ENCODE measurements at regions not wholly inside any gene's neighbourhood (a gene's known extent, or its start where the extent isn't known, plus 50 kb on each side); places are given as distances from the start of the nearest gene placed in this dataset.

DNA sequence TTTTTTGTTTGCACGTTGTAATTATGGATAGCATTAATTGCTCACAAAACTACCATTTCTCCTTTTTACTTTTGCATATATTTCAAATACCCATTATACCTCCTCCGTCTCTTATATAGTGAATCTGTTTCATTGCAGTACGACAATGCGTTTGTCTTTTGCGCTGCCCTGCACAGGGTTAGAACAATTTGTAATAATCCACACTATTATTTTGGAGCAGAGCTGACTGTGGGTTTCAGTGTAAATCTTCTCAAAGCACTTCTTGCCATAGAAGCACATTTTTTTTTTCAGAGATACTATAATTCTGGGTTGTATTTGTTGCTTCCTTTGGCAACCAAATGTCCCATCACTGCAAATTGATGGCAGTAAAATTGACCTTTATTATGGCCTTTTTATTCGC is 451.8 kb upstream of the STXBP6 start:
- no peaks in the 10 kb centered on the region for H3K27me3 ChIP-seq
- no peak for DNase-seq
- H3K4me3 ChIP-seq: no peak overlapping the region
- no peaks in the 10 kb centered on the region for H3K9me3 ChIP-seq
- intact Hi-C loops (cut with DNase I): no loop called here
- no peak overlapping the region for H3K27ac ChIP-seq
- WGBS, 3 donors: 73 to 87% (median 86%) methylated on average over 6 of the region's 6 CpGs
- TF ChIP-seq, protein P1, sequence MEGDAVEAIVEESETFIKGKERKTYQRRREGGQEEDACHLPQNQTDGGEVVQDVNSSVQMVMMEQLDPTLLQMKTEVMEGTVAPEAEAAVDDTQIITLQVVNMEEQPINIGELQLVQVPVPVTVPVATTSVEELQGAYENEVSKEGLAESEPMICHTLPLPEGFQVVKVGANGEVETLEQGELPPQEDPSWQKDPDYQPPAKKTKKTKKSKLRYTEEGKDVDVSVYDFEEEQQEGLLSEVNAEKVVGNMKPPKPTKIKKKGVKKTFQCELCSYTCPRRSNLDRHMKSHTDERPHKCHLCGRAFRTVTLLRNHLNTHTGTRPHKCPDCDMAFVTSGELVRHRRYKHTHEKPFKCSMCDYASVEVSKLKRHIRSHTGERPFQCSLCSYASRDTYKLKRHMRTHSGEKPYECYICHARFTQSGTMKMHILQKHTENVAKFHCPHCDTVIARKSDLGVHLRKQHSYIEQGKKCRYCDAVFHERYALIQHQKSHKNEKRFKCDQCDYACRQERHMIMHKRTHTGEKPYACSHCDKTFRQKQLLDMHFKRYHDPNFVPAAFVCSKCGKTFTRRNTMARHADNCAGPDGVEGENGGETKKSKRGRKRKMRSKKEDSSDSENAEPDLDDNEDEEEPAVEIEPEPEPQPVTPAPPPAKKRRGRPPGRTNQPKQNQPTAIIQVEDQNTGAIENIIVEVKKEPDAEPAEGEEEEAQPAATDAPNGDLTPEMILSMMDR (IDR thresholded peaks at IDR 0.05): no peak
- TF ChIP-seq POLR2A (IDR thresholded peaks at IDR 0.05) (no peak), EP300 (IDR thresholded peaks at IDR 0.05) (no peak)
- H3K4me1 ChIP-seq (ENCODE audit: insufficient read depth): no peaks in the 10 kb centered on the region
- no peaks in the 10 kb centered on the region for H3K36me3 ChIP-seq

DNA sequence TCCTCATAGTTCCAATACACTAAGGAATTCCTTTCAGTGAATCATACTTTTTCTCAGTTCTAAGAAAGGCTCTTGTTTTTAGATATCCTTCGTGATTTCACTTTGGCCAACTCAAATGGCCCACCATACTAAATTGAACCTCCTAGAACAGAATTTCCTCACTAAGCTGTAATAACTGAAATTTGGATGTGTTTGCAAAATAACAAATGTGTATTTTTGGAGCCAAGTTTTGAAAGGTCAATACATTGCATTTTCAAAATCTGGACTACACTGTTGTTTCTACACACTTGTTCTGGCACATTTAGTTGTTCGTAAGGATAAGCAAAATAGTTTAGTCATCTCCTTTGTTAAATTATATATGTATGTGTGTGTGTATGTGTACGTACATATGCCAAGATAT is 439.0 kb upstream of the STXBP6 start:
- H3K27ac ChIP-seq: no peak overlapping the region
- 61 to 68% (median 64%) methylated on average over 3 of the region's 3 CpGs for WGBS, 3 donors
- DNase-seq: no peak
- H3K4me1 ChIP-seq (ENCODE audit: insufficient read depth): no peaks in the 10 kb centered on the region
- TF ChIP-seq, protein P1 (IDR thresholded peaks at IDR 0.05): no peak
- no peak for TF ChIP-seq EP300 (IDR thresholded peaks at IDR 0.05)
- TF ChIP-seq POLR2A (IDR thresholded peaks at IDR 0.05): no peak
- intact Hi-C loops (cut with DNase I): no loop called here
- H3K4me3 ChIP-seq: no peak overlapping the region
- no peaks in the 10 kb centered on the region for H3K27me3 ChIP-seq
- H3K9me3 ChIP-seq: no peaks in the 10 kb centered on the region
- H3K36me3 ChIP-seq: no peaks in the 10 kb centered on the region

DNA sequence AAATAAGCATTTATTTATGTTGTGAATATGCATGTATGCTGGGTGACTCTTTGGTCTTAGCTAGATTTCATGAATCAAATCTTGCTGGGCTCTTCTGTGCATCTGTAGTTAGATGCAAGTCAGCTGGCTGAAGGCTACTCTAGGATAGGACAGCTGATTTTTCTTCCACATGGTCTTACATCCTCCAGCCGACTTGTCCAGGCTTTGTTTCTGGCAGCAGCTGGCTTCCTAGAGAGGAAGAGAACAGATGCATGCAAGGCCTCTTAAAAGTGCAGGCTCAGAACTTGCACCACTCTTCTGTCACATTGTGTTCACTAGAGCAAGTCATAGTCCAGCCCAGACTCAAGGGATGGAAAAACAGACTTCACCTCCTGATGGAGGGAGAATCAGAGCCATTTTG is 435.4 kb upstream of the STXBP6 start:
- intact Hi-C loops (cut with DNase I): no loop called here
- Histone ChIP-seq H3K9me3 (no peaks in the 10 kb centered on the region), H3K27me3 (no peaks in the 10 kb centered on the region), H3K27ac (no peak overlapping the region), H3K36me3 (no peaks in the 10 kb centered on the region), H3K4me1 (ENCODE audit: insufficient read depth) (no peaks in the 10 kb centered on the region), H3K4me3 (no peak overlapping the region)
- 5 to 22% (median 19%) methylated on average over 1 of the region's 1 CpG for WGBS, 3 donors
- TF ChIP-seq, protein P1 (IDR thresholded peaks at IDR 0.05): no peak
- TF ChIP-seq POLR2A (IDR thresholded peaks at IDR 0.05) (no peak), EP300 (IDR thresholded peaks at IDR 0.05) (no peak)
- DNase-seq: no peak

DNA sequence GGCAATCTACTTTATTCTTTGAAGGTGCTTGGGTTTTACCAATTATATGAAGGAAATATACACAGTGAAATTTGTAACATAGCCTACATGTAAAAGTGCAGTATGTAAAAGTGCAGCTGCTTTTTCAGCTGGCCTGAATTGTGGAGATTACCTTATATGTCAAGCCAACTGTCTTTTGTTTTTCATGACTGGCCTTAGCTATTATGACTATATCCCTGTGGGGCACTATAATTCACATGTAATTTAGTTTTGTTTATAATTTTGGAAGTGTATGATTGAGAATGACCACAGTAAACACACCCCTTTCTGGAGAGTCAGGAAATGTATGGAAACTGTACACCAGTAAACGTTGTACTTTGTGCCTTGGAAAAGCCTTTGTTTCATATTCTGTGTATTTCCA is 435.0 kb upstream of the STXBP6 start:
- 41 to 53% (median 53%) methylated on average over 1 of the region's 1 CpG for WGBS, 3 donors
- no peak overlapping the region for H3K4me3 ChIP-seq
- no peaks in the 10 kb centered on the region for H3K9me3 ChIP-seq
- intact Hi-C loops (cut with DNase I): no loop called here
- H3K36me3 ChIP-seq: no peaks in the 10 kb centered on the region
- H3K27ac ChIP-seq: no peak overlapping the region
- no peak for DNase-seq
- TF ChIP-seq, protein P1 (IDR thresholded peaks at IDR 0.05): no peak
- TF ChIP-seq POLR2A (IDR thresholded peaks at IDR 0.05) (no peak), EP300 (IDR thresholded peaks at IDR 0.05) (no peak)
- H3K27me3 ChIP-seq: no peaks in the 10 kb centered on the region
- H3K4me1 ChIP-seq (ENCODE audit: insufficient read depth): no peaks in the 10 kb centered on the region

DNA sequence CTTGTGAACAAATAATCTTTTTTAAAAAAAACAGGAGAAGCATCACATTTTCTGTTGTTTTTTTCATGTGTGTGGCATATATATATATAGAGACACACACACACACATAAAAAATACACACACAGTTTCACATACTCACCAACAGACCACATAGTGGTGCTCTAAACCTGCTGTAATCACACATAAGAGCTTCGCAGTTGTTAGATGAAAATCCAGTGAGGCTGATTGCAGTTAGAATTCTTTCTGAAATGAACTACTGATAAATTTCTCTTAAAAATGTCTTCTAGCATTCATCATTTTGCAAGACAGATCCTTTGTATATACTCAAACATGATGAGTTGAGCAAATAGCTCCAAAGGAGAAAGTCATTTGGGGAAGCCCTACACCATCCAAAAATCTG is 434.3 kb upstream of the STXBP6 start:
- DNase-seq: no peak
- Histone ChIP-seq H3K27me3 (no peaks in the 10 kb centered on the region), H3K36me3 (no peaks in the 10 kb centered on the region), H3K27ac (no peak overlapping the region), H3K4me1 (ENCODE audit: insufficient read depth) (no peaks in the 10 kb centered on the region), H3K9me3 (no peaks in the 10 kb centered on the region), H3K4me3 (no peak overlapping the region)
- TF ChIP-seq, protein P1 (IDR thresholded peaks at IDR 0.05): no peak
- no peak for TF ChIP-seq EP300 (IDR thresholded peaks at IDR 0.05)
- TF ChIP-seq POLR2A (IDR thresholded peaks at IDR 0.05): no peak
- intact Hi-C loops (cut with DNase I): no loop called here
- 47 to 54% (median 53%) methylated on average over 1 of the region's 1 CpG for WGBS, 3 donors
